CD8-positive, alpha-beta memory T cell (primary cell): ENCODE measurements at regions not wholly inside any gene's neighbourhood (a gene's known extent, or its start where the extent isn't known, plus 50 kb on each side); places are given as distances from the start of the nearest gene placed in this dataset.

ENCODE experiments used
- CTCF ChIA-PET: fragments of 350-600 bp; sonication (Branson Sonifier 250); formaldehyde crosslinking; loops from one replicate; lab custom pipeline; 2021; ENCODE audit warnings: antibody characterized with exemption; lab: Charles Lee
- POLR2A ChIA-PET: fragments of 350-600 bp; sonication (Branson Sonifier 250); formaldehyde crosslinking; loops from one replicate; lab custom pipeline; 2021; ENCODE audit warnings: antibody characterized with exemption; lab: Charles Lee
- DNase-seq, 5 donors: peaks; one replicate each; pipeline versions ENCODE4 v3.0.0 to v3.0.0-alpha.2; 2020 to 2022; ENCODE audit warnings: mixed read lengths in 1 of 5
- H3K27ac ChIP-seq: one replicate; pipeline ENCODE4 v1.7.0; 2013; ENCODE audit warnings: low read depth, mild to moderate bottlenecking, low read length, moderate library complexity
- H3K27me3 ChIP-seq: 2 replicates; pipeline ENCODE4 v1.7.0; 2013; ENCODE audit warnings: low read length, mild to moderate bottlenecking; ENCODE audit not compliant: insufficient read depth, poor library complexity, severe bottlenecking
- H3K36me3 ChIP-seq: 2 replicates; pipeline ENCODE4 v1.7.0; 2013; ENCODE audit warnings: mild to moderate bottlenecking, low read length, moderate library complexity; ENCODE audit not compliant: insufficient read depth
- H3K4me1 ChIP-seq: 2 replicates; pipeline ENCODE4 v1.7.0; 2013; ENCODE audit warnings: mild to moderate bottlenecking, low read length, moderate library complexity; ENCODE audit not compliant: insufficient read depth
- H3K4me3 ChIP-seq: 2 replicates; pipeline ENCODE4 v1.7.0; 2013; ENCODE audit warnings: mild to moderate bottlenecking, low read length
- H3K9me3 ChIP-seq: 2 replicates; pipeline ENCODE4 v1.7.0; 2013; ENCODE audit warnings: mild to moderate bottlenecking, low read length
- H3K27ac Mint-ChIP-seq, 8 donors: one replicate each; pipeline ENCODE4 v1.8.0; 2020 to 2021; ENCODE audit warnings: mixed read lengths in 8 of 8, mild to moderate bottlenecking in 6 of 8, inconsistent platforms in 3 of 8, moderate library complexity in 3 of 8
- H3K27me3 Mint-ChIP-seq, 2 donors: one replicate each; pipeline ENCODE4 v1.8.0; 2020 to 2021; ENCODE audit warnings: mixed read lengths in 2 of 2, mild to moderate bottlenecking in 1 of 2, moderate library complexity in 1 of 2
- H3K36me3 Mint-ChIP-seq, 3 donors: one replicate each; pipeline ENCODE4 v1.8.0; 2020 to 2021; ENCODE audit warnings: mixed read lengths in 3 of 3, inconsistent platforms in 1 of 3, mild to moderate bottlenecking in 1 of 3
- H3K4me1 Mint-ChIP-seq, 3 donors: one replicate each; pipeline ENCODE4 v1.8.0; 2020 to 2021; ENCODE audit warnings: mixed read lengths in 3 of 3, inconsistent platforms in 1 of 3, mild to moderate bottlenecking in 1 of 3
- H3K4me3 Mint-ChIP-seq, 7 donors: one replicate each; pipeline ENCODE4 v1.8.0; 2020 to 2021; ENCODE audit warnings: mixed read lengths in 7 of 7, mild to moderate bottlenecking in 6 of 7, moderate library complexity in 4 of 7, inconsistent platforms in 2 of 7
- H3K9me3 Mint-ChIP-seq, 5 donors: one replicate each; pipeline ENCODE4 v1.8.0; 2020 to 2022; ENCODE audit warnings: mixed read lengths in 5 of 5, mild to moderate bottlenecking in 3 of 5, moderate library complexity in 2 of 5, inconsistent platforms in 1 of 5

- Mint-ChIP-seq H3K4me3 (no peak overlapping the region), H3K36me3 (no peaks in the 10 kb centered on the region), H3K27ac (no peak overlapping the region), H3K9me3 (peaks cover 0 to 10% (median 0%) of the 10 kb centered on the region in 5 donors), H3K4me1 (no peaks in the 10 kb centered on the region), H3K27me3 (peaks cover 0 to 6% of the 10 kb centered on the region in 2 donors)
- H3K27ac ChIP-seq: no peak overlapping the region
- H3K4me3 ChIP-seq: no peak overlapping the region
- POLR2A ChIA-PET: no interaction called here
- H3K9me3 ChIP-seq: no peaks in the 10 kb centered on the region
- H3K4me1 ChIP-seq: no peaks in the 10 kb centered on the region
- no peaks in the 10 kb centered on the region for H3K36me3 ChIP-seq
- no peak for DNase-seq
- H3K27me3 ChIP-seq: no peaks in the 10 kb centered on the region
- CTCF ChIA-PET: no interaction called here
Measured at GRCh38 chr6:21691685-21692346, 98.3 kb downstream of the SOX4 start.

- peaks cover 0 to 12% (median 0%) of the 10 kb centered on the region in 5 donors for H3K9me3 Mint-ChIP-seq
- H3K4me3 ChIP-seq: no peak overlapping the region
- no peaks in the 10 kb centered on the region for H3K27me3 ChIP-seq
- H3K4me1 Mint-ChIP-seq: no peaks in the 10 kb centered on the region
- no peaks in the 10 kb centered on the region for H3K36me3 ChIP-seq
- peaks cover 0 to 6% of the 10 kb centered on the region in 2 donors for H3K27me3 Mint-ChIP-seq
- no peak for DNase-seq
- CTCF ChIA-PET: no interaction called here
- H3K4me1 ChIP-seq: no peaks in the 10 kb centered on the region
- H3K27ac ChIP-seq: no peak overlapping the region
- H3K9me3 ChIP-seq: no peaks in the 10 kb centered on the region
- no peak overlapping the region for H3K4me3 Mint-ChIP-seq
- H3K36me3 Mint-ChIP-seq: no peaks in the 10 kb centered on the region
- H3K27ac Mint-ChIP-seq: no peak overlapping the region
- POLR2A ChIA-PET: no interaction called here
Measured at GRCh38 chr6:21692721-21693120, 99.2 kb downstream of the SOX4 start.

- POLR2A ChIA-PET: no interaction called here
Measured at GRCh38 chr6:21694168-21694567, 100.6 kb downstream of the SOX4 start.

GRCh38 chr6:21707524-21708319 lies 114.2 kb downstream of the SOX4 start:
- peaks cover 0 to 2% (median 0%) of the 10 kb centered on the region in 5 donors for H3K9me3 Mint-ChIP-seq
- peaks cover 4 to 5% of the 10 kb centered on the region in 2 donors for H3K27me3 Mint-ChIP-seq
- H3K27ac ChIP-seq: no peak overlapping the region
- no peak overlapping the region for H3K27ac Mint-ChIP-seq
- DNase-seq: no peak
- no peaks in the 10 kb centered on the region for H3K9me3 ChIP-seq
- H3K4me3 ChIP-seq: no peak overlapping the region
- POLR2A ChIA-PET: no interaction called here
- no peaks in the 10 kb centered on the region for H3K36me3 Mint-ChIP-seq
- no peaks in the 10 kb centered on the region for H3K4me1 ChIP-seq
- no peaks in the 10 kb centered on the region for H3K27me3 ChIP-seq
- H3K4me3 Mint-ChIP-seq: no peak overlapping the region
- H3K4me1 Mint-ChIP-seq: no peaks in the 10 kb centered on the region
- CTCF ChIA-PET: no interaction called here
- H3K36me3 ChIP-seq: no peaks in the 10 kb centered on the region

More at GRCh38 chr6:21694168-21694567, 100.6 kb downstream of the SOX4 start:
- Mint-ChIP-seq H3K4me1 (no peaks in the 10 kb centered on the region), H3K27me3 (peaks cover 0 to 4% of the 10 kb centered on the region in 2 donors), H3K9me3 (peaks cover 0 to 12% (median 0%) of the 10 kb centered on the region in 5 donors), H3K27ac (no peak overlapping the region), H3K4me3 (no peak overlapping the region), H3K36me3 (no peaks in the 10 kb centered on the region)
- no peaks in the 10 kb centered on the region for H3K9me3 ChIP-seq
- DNase-seq: no peak
- no peaks in the 10 kb centered on the region for H3K27me3 ChIP-seq
- H3K4me3 ChIP-seq: no peak overlapping the region
- no peaks in the 10 kb centered on the region for H3K36me3 ChIP-seq
- no peak overlapping the region for H3K27ac ChIP-seq
- H3K4me1 ChIP-seq: no peaks in the 10 kb centered on the region
- CTCF ChIA-PET: no interaction called here

GRCh38 chr6:21708320-21708580 lies 114.7 kb downstream of the SOX4 start:
- POLR2A ChIA-PET: no interaction called here
- peaks cover 0 to 2% (median 0%) of the 10 kb centered on the region in 5 donors for H3K9me3 Mint-ChIP-seq
- CTCF ChIA-PET: no interaction called here
- Histone ChIP-seq H3K4me1 (no peaks in the 10 kb centered on the region), H3K36me3 (no peaks in the 10 kb centered on the region), H3K9me3 (no peaks in the 10 kb centered on the region), H3K27me3 (no peaks in the 10 kb centered on the region), H3K27ac (no peak overlapping the region), H3K4me3 (no peak overlapping the region)
- H3K27ac Mint-ChIP-seq: no peak overlapping the region
- H3K4me1 Mint-ChIP-seq: no peaks in the 10 kb centered on the region
- no peak for DNase-seq
- peaks cover 4 to 5% of the 10 kb centered on the region in 2 donors for H3K27me3 Mint-ChIP-seq
- no peaks in the 10 kb centered on the region for H3K36me3 Mint-ChIP-seq
- no peak overlapping the region for H3K4me3 Mint-ChIP-seq

- Histone ChIP-seq H3K27ac (no peak overlapping the region), H3K4me1 (no peaks in the 10 kb centered on the region), H3K4me3 (no peak overlapping the region), H3K36me3 (no peaks in the 10 kb centered on the region), H3K27me3 (no peaks in the 10 kb centered on the region), H3K9me3 (no peaks in the 10 kb centered on the region)
- peaks cover 4 to 5% of the 10 kb centered on the region in 2 donors for H3K27me3 Mint-ChIP-seq
- ChIA-PET POLR2A (no interaction called here), CTCF (no interaction called here)
- peaks cover 0 to 2% (median 0%) of the 10 kb centered on the region in 5 donors for H3K9me3 Mint-ChIP-seq
- no peak overlapping the region for H3K4me3 Mint-ChIP-seq
- H3K36me3 Mint-ChIP-seq: no peaks in the 10 kb centered on the region
- no peak for DNase-seq
- H3K27ac Mint-ChIP-seq: no peak overlapping the region
- no peaks in the 10 kb centered on the region for H3K4me1 Mint-ChIP-seq
Measured at GRCh38 chr6:21710216-21710615, 116.7 kb downstream of the SOX4 start.

- Mint-ChIP-seq H3K4me1 (no peaks in the 10 kb centered on the region), H3K27me3 (peaks cover 4 to 5% of the 10 kb centered on the region in 2 donors), H3K27ac (no peak overlapping the region), H3K9me3 (peaks cover 0 to 2% (median 0%) of the 10 kb centered on the region in 5 donors), H3K36me3 (no peaks in the 10 kb centered on the region), H3K4me3 (no peak overlapping the region)
- Histone ChIP-seq H3K4me3 (no peak overlapping the region), H3K4me1 (no peaks in the 10 kb centered on the region), H3K36me3 (no peaks in the 10 kb centered on the region), H3K27me3 (no peaks in the 10 kb centered on the region), H3K9me3 (no peaks in the 10 kb centered on the region), H3K27ac (no peak overlapping the region)
- ChIA-PET POLR2A (no interaction called here), CTCF (no interaction called here)
- no peak for DNase-seq
Measured at GRCh38 chr6:21710908-21711627, 117.5 kb downstream of the SOX4 start.

- Histone ChIP-seq H3K36me3 (no peaks in the 10 kb centered on the region), H3K27ac (no peak overlapping the region), H3K4me1 (no peaks in the 10 kb centered on the region), H3K9me3 (no peaks in the 10 kb centered on the region), H3K4me3 (no peak overlapping the region), H3K27me3 (no peaks in the 10 kb centered on the region)
- Mint-ChIP-seq H3K36me3 (no peaks in the 10 kb centered on the region), H3K9me3 (peaks cover 0 to 2% (median 0%) of the 10 kb centered on the region in 5 donors), H3K27me3 (peaks cover 5 to 6% of the 10 kb centered on the region in 2 donors), H3K4me1 (no peaks in the 10 kb centered on the region), H3K27ac (no peak overlapping the region), H3K4me3 (no peak overlapping the region)
- ChIA-PET POLR2A (no interaction called here), CTCF (no interaction called here)
- no peak for DNase-seq
Measured at GRCh38 chr6:21712213-21712612, 118.7 kb downstream of the SOX4 start.
